ENCODE measurements at regions not wholly inside any gene's neighbourhood (a gene's known extent, or its start where the extent isn't known, plus 50 kb on each side); places are given as distances from the start of the nearest gene placed in this dataset.

GRCh38 chr7:32150589-32150988 is 80.4 kb upstream of the PDE1C start:
- Histone ChIP-seq H4K20me1 (no peaks in the 10 kb centered on the region), H3K9me3 (replicated peaks in 1 of 11) (peaks cover 0 to 9% (median 6%) of the 10 kb centered on the region in 11 experiments; a peak in 10 of 22 replicates), H3K4me1 (no peaks in the 10 kb centered on the region), H3K4me3 (no peak overlapping the region), H3K36me3 (no peaks in the 10 kb centered on the region), H3K9ac (no peak overlapping the region), H3K27me3 (no peaks in the 10 kb centered on the region), H3K27ac (no peak overlapping the region), H3K4me2 (no peak overlapping the region)
- TF ChIP-seq Cebpa-rat (IDR thresholded peaks at IDR 0.05) = no peak

GRCh38 chr7:32150039-32150438 is 79.8 kb upstream of the PDE1C start:
- no peaks in the 10 kb centered on the region for H3K27me3 ChIP-seq
- no peaks in the 10 kb centered on the region for H3K36me3 ChIP-seq
- TF ChIP-seq Cebpa-rat (IDR thresholded peaks at IDR 0.05) = no peak
- H3K9ac ChIP-seq = no peak overlapping the region
- no peak overlapping the region for H3K27ac ChIP-seq
- no peak overlapping the region for H3K4me2 ChIP-seq
- H3K4me3 ChIP-seq = no peak overlapping the region
- H4K20me1 ChIP-seq = no peaks in the 10 kb centered on the region
- no peaks in the 10 kb centered on the region for H3K4me1 ChIP-seq
- peaks cover 0 to 9% (median 6%) of the 10 kb centered on the region in 11 experiments; a peak in 10 of 22 replicates for H3K9me3 ChIP-seq (replicated peaks in 1 of 11)

- Histone ChIP-seq H3K27me3 (no peaks in the 10 kb centered on the region), H3K9ac (no peak overlapping the region), H3K27ac (no peak overlapping the region), H4K20me1 (no peaks in the 10 kb centered on the region), H3K36me3 (no peaks in the 10 kb centered on the region), H3K4me1 (no peaks in the 10 kb centered on the region), H3K4me2 (no peak overlapping the region), H3K9me3 (replicated peaks in 1 of 11) (peaks cover 0 to 9% (median 6%) of the 10 kb centered on the region in 11 experiments; a peak in 10 of 22 replicates), H3K4me3 (no peak overlapping the region)
- TF ChIP-seq Cebpa-rat (IDR thresholded peaks at IDR 0.05) = no peak
Measured at GRCh38 chr7:32147546-32148268, 77.5 kb upstream of the PDE1C start.

GRCh38 chr7:32145911-32146310 is 75.7 kb upstream of the PDE1C start:
- H3K4me1 ChIP-seq = no peaks in the 10 kb centered on the region
- TF ChIP-seq Cebpa-rat (IDR thresholded peaks at IDR 0.05) = no peak
- H3K9ac ChIP-seq = no peak overlapping the region
- no peak overlapping the region for H3K4me3 ChIP-seq
- H3K4me2 ChIP-seq = no peak overlapping the region
- no peaks in the 10 kb centered on the region for H4K20me1 ChIP-seq
- H3K36me3 ChIP-seq = no peaks in the 10 kb centered on the region
- H3K27me3 ChIP-seq = no peaks in the 10 kb centered on the region
- H3K27ac ChIP-seq = no peak overlapping the region
- H3K9me3 ChIP-seq (replicated peaks in 1 of 11) = peaks cover 0 to 13% (median 9%) of the 10 kb centered on the region in 11 experiments; a peak in 12 of 22 replicates

- TF ChIP-seq Cebpa-rat (IDR thresholded peaks at IDR 0.05) = no peak
- Histone ChIP-seq H3K9me3 (replicated peaks in 1 of 11) (peaks cover 0 to 20% (median 11%) of the 10 kb centered on the region in 11 experiments; a peak in 12 of 22 replicates), H3K4me2 (no peak overlapping the region), H3K4me3 (no peak overlapping the region), H3K27ac (no peak overlapping the region), H4K20me1 (no peaks in the 10 kb centered on the region), H3K36me3 (no peaks in the 10 kb centered on the region), H3K9ac (no peak overlapping the region), H3K4me1 (peaks cover 5 to 11% (median 10%) of the 10 kb centered on the region in 10 experiments), H3K27me3 (no peaks in the 10 kb centered on the region)
Measured at GRCh38 chr7:32144676-32145075, 74.5 kb upstream of the PDE1C start.

GRCh38 chr7:32143301-32143700 is 73.1 kb upstream of the PDE1C start:
- TF ChIP-seq Cebpa-rat (IDR thresholded peaks at IDR 0.05) = no peak
- H3K4me2 ChIP-seq = no peak overlapping the region

GRCh38 chr7:32142649-32143048 is 72.4 kb upstream of the PDE1C start:
- H3K4me3 ChIP-seq = no peak overlapping the region

More at GRCh38 chr7:32143301-32143700, 73.1 kb upstream of the PDE1C start:
- Histone ChIP-seq H3K27ac (no peak overlapping the region), H3K36me3 (no peaks in the 10 kb centered on the region), H3K4me3 (no peak overlapping the region), H3K4me1 (peaks cover 11 to 20% (median 17%) of the 10 kb centered on the region in 10 experiments), H3K27me3 (no peaks in the 10 kb centered on the region), H4K20me1 (no peaks in the 10 kb centered on the region), H3K9ac (no peak overlapping the region), H3K9me3 (replicated peaks in 1 of 11) (peaks cover 0 to 25% (median 17%) of the 10 kb centered on the region in 11 experiments; a peak in 15 of 22 replicates)

GRCh38 chr7:32140210-32140939 is 70.2 kb upstream of the PDE1C start:
- Histone ChIP-seq H3K36me3 (no peaks in the 10 kb centered on the region), H3K9ac (no peak overlapping the region)
- TF ChIP-seq Cebpa-rat (IDR thresholded peaks at IDR 0.05) = no peak

More at GRCh38 chr7:32142649-32143048, 72.4 kb upstream of the PDE1C start:
- no peak overlapping the region for H3K4me2 ChIP-seq
- H3K27ac ChIP-seq = no peak overlapping the region
- H3K9ac ChIP-seq = no peak overlapping the region
- no peaks in the 10 kb centered on the region for H3K27me3 ChIP-seq
- no peak for TF ChIP-seq Cebpa-rat (IDR thresholded peaks at IDR 0.05)
- peaks cover 11 to 20% (median 17%) of the 10 kb centered on the region in 10 experiments for H3K4me1 ChIP-seq
- H4K20me1 ChIP-seq = no peaks in the 10 kb centered on the region
- peaks cover 0 to 25% (median 17%) of the 10 kb centered on the region in 11 experiments; a peak in 15 of 22 replicates for H3K9me3 ChIP-seq (replicated peaks in 1 of 11)
- no peaks in the 10 kb centered on the region for H3K36me3 ChIP-seq

GRCh38 chr7:32137059-32137458 is 66.9 kb upstream of the PDE1C start:
- Histone ChIP-seq H3K36me3 (no peaks in the 10 kb centered on the region), H3K27ac (no peak overlapping the region), H3K27me3 (no peaks in the 10 kb centered on the region), H3K4me3 (no peak overlapping the region), H4K20me1 (no peaks in the 10 kb centered on the region), H3K9ac (no peak overlapping the region), H3K9me3 (replicated peaks in 1 of 11) (peaks cover 16 to 38% (median 27%) of the 10 kb centered on the region in 11 experiments; a peak in 17 of 22 replicates), H3K4me2 (no peak overlapping the region), H3K4me1 (peaks cover 11 to 20% (median 17%) of the 10 kb centered on the region in 10 experiments)
- no peak for TF ChIP-seq Cebpa-rat (IDR thresholded peaks at IDR 0.05)

More at GRCh38 chr7:32140210-32140939, 70.2 kb upstream of the PDE1C start:
- H3K4me3 ChIP-seq = no peak overlapping the region
- peak overlapping the region in 10 of 11 experiments; percentile 42 to 74 (median 52); a peak in 18 of 22 replicates for H3K4me2 ChIP-seq
- H3K27me3 ChIP-seq = no peaks in the 10 kb centered on the region
- H3K4me1 ChIP-seq = peaks cover 11 to 20% (median 17%) of the 10 kb centered on the region in 10 experiments
- peak overlapping the region in 1 of 11 experiments; percentile 7; a peak in 1 of 22 replicates for H3K27ac ChIP-seq
- H4K20me1 ChIP-seq = no peaks in the 10 kb centered on the region
- H3K9me3 ChIP-seq (replicated peaks in 1 of 11) = peaks cover 0 to 18% (median 11%) of the 10 kb centered on the region in 11 experiments; a peak in 7 of 22 replicates

Data from BLaER1 treated with 17β-estradiol and CSF1 and Interleukin-3, amounts not matched to agents 10 nM and 100 nM (cell line).